ENCODE measurements at regions not wholly inside any gene's neighbourhood (a gene's known extent, or its start where the extent isn't known, plus 50 kb on each side); places are given as distances from the start of the nearest gene placed in this dataset.

GRCh38 chr14:35969310-35969709 lies 143.2 kb downstream of the BRMS1L start:
- TF ChIP-seq CTCF (conservative IDR thresholded peaks at IDR 0.05; ENCODE audit: low read depth, low read length): no peak
- TF ChIP-seq EZH2 (IDR thresholded peaks at IDR 0.05; ENCODE audit: low read length, unreplicated experiment): no peak
